ENCODE measurements at regions not wholly inside any gene's neighbourhood (a gene's known extent, or its start where the extent isn't known, plus 50 kb on each side); places are given as distances from the start of the nearest gene placed in this dataset.

DNA sequence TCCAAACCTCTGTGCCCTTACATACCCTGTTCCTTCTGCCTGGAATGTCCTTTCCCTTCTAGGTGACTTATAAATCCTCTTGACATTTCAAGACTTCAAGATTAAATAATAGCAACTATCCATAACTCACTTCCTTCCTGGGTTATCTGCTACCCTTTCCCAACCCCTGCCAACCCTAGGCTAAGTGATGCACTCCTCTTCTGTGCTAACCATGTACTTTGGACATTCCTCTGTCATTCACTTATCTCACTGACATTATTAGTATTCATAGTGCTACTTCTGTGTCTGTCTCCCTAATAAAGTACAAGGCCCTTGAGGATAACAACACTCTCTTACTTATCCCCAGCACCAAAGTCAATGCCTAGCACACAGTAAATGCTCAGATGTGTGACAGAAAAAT is 307.1 kb downstream of the ENC1 start:
- TF ChIP-seq ZNF146 (tag by site-specific recombination; IDR thresholded peaks at IDR 0.05) (no peak), ZNF785 (tag by site-specific recombination; IDR thresholded peaks at IDR 0.05) (no peak), SP7 (tag by site-specific recombination; IDR thresholded peaks at IDR 0.05) (no peak)
- TF ChIP-seq, protein P1, sequence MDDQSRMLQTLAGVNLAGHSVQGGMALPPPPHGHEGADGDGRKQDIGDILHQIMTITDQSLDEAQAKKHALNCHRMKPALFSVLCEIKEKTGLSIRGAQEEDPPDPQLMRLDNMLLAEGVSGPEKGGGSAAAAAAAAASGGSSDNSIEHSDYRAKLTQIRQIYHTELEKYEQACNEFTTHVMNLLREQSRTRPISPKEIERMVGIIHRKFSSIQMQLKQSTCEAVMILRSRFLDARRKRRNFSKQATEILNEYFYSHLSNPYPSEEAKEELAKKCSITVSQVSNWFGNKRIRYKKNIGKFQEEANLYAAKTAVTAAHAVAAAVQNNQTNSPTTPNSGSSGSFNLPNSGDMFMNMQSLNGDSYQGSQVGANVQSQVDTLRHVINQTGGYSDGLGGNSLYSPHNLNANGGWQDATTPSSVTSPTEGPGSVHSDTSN (CRISPR knock-in tag; IDR thresholded peaks at IDR 0.05): no peak

Data from HEK293 (cell line).